ENCODE measurements at regions not wholly inside any gene's neighbourhood (a gene's known extent, or its start where the extent isn't known, plus 50 kb on each side); places are given as distances from the start of the nearest gene placed in this dataset.

DNA sequence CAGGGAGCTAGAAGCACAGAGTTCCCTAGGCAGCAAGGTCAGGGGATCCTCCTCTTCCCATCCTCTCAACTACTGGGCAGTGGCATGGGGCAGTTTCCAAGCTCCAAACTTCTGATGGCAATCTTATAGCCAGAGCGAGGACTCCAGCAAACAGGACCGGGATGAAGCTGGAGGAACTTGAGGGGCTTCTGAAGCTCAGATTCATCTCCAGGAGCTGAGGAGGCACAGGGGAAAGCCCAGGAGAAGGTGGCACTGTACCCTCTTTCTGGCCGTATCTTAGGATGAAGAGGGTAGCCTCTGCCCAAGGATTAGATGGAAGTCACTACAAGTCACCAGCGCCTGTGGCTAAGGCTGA is 50.0 kb upstream of the RPL38 start:
- Histone ChIP-seq H3K4me1 (ENCODE audit: control insufficient read depth, low read depth, low read length) (no peaks in the 10 kb centered on the region), H3K27ac (ENCODE audit: low read depth, low read length) (no peak overlapping the region), H3K4me3 (ENCODE audit: low read length) (no peak overlapping the region), H3K4me2 (ENCODE audit: low read length) (no peak overlapping the region), H2AK5ac (ENCODE audit: low read length) (no peak overlapping the region), H4K8ac (ENCODE audit: low read depth, low read length) (no peak overlapping the region), H3K4ac (ENCODE audit: low read depth, low read length) (no peak overlapping the region), H3K9ac (ENCODE audit: low read length) (no peak overlapping the region), H3K36me3 (ENCODE audit: control insufficient read depth, insufficient read depth, low read length) (no peaks in the 10 kb centered on the region), H2BK5ac (ENCODE audit: low read length) (no peak overlapping the region), H3K56ac (ENCODE audit: low read length) (no peak overlapping the region), H3K79me1 (ENCODE audit: low read length) (no peaks in the 10 kb centered on the region), H2BK15ac (replicated peaks; ENCODE audit: low read depth) (no peak overlapping the region), H3K23ac (ENCODE audit: low read length) (no peak overlapping the region), H3K27me3 (ENCODE audit: insufficient read depth, low read length, poor library complexity) (no peaks in the 10 kb centered on the region), H3K79me2 (ENCODE audit: control insufficient read depth, insufficient read depth, low read length) (no peaks in the 10 kb centered on the region), H3K18ac (ENCODE audit: low read length) (no peak overlapping the region), H2BK120ac (ENCODE audit: low read depth, low read length) (no peak overlapping the region), H4K5ac (ENCODE audit: low read length) (no peak overlapping the region)
- WGBS (ENCODE audit: extremely low coverage, insufficient coverage, low lambda C conversion rate), result no CpG with 5 or more reads among the region's 4 CpGs
- no peak for DNase-seq

All from mesendoderm (in vitro differentiated cells).